ENCODE measurements at regions not wholly inside any gene's neighbourhood (a gene's known extent, or its start where the extent isn't known, plus 50 kb on each side); places are given as distances from the start of the nearest gene placed in this dataset.

GRCh38 chr14:58736606-58737005 lies 98.8 kb downstream of the DACT1 start:
- 89% methylated on average over 4 of the region's 4 CpGs for WGBS
- intact Hi-C loops (cut with DNase I), result no loop called here
- no peak overlapping the region for H3K27ac ChIP-seq
- no peaks in the 10 kb centered on the region for H3K27me3 ChIP-seq (replicated peaks; ENCODE audit: insufficient read depth)
- H3K4me1 ChIP-seq (replicated peaks), result no peaks in the 10 kb centered on the region
- H3K9me3 ChIP-seq, result no peaks in the 10 kb centered on the region
- DNase-seq (ENCODE audit: low spot score), result no peak
- TF ChIP-seq CTCF (IDR thresholded peaks at IDR 0.05), result no peak
- TF ChIP-seq POLR2AphosphoS5 (IDR thresholded peaks at IDR 0.05), result no peak
- TF ChIP-seq POLR2A (IDR thresholded peaks at IDR 0.05), result no peak
- no peak overlapping the region for H3K4me3 ChIP-seq
- H3K36me3 ChIP-seq, result no peaks in the 10 kb centered on the region

GRCh38 chr14:58737511-58737910 lies 99.7 kb downstream of the DACT1 start:
- Histone ChIP-seq H3K27me3 (replicated peaks; ENCODE audit: insufficient read depth) (no peaks in the 10 kb centered on the region), H3K4me1 (replicated peaks) (no peaks in the 10 kb centered on the region), H3K4me3 (no peak overlapping the region), H3K27ac (no peak overlapping the region), H3K9me3 (no peaks in the 10 kb centered on the region), H3K36me3 (no peaks in the 10 kb centered on the region)
- no peak for DNase-seq (ENCODE audit: low spot score)
- intact Hi-C loops (cut with DNase I), result no loop called here
- WGBS, result 94% methylated on average over 5 of the region's 5 CpGs
- TF ChIP-seq POLR2AphosphoS5 (IDR thresholded peaks at IDR 0.05), result no peak
- no peak for TF ChIP-seq POLR2A (IDR thresholded peaks at IDR 0.05)
- TF ChIP-seq CTCF (IDR thresholded peaks at IDR 0.05), result no peak

- Histone ChIP-seq H3K4me3 (no peak overlapping the region), H3K9me3 (no peaks in the 10 kb centered on the region), H3K27me3 (replicated peaks; ENCODE audit: insufficient read depth) (no peaks in the 10 kb centered on the region), H3K36me3 (no peaks in the 10 kb centered on the region), H3K4me1 (replicated peaks) (no peaks in the 10 kb centered on the region), H3K27ac (no peak overlapping the region)
- intact Hi-C loops (cut with DNase I), result no loop called here
- no peak for DNase-seq (ENCODE audit: low spot score)
- TF ChIP-seq POLR2A (IDR thresholded peaks at IDR 0.05) (no peak), CTCF (IDR thresholded peaks at IDR 0.05) (no peak), POLR2AphosphoS5 (IDR thresholded peaks at IDR 0.05) (no peak)
- 62% methylated on average over 3 of the region's 3 CpGs for WGBS
Measured at GRCh38 chr14:58738189-58738836, 100.6 kb downstream of the DACT1 start.

- no peak overlapping the region for H3K27ac ChIP-seq
- no peaks in the 10 kb centered on the region for H3K27me3 ChIP-seq (replicated peaks; ENCODE audit: insufficient read depth)
- H3K36me3 ChIP-seq, result no peaks in the 10 kb centered on the region
- H3K4me1 ChIP-seq (replicated peaks), result no peaks in the 10 kb centered on the region
- TF ChIP-seq POLR2AphosphoS5 (IDR thresholded peaks at IDR 0.05) (no peak), CTCF (IDR thresholded peaks at IDR 0.05) (no peak), POLR2A (IDR thresholded peaks at IDR 0.05) (no peak)
- no peaks in the 10 kb centered on the region for H3K9me3 ChIP-seq
- H3K4me3 ChIP-seq, result no peak overlapping the region
- WGBS, result 81% methylated on average over 2 of the region's 2 CpGs
- DNase-seq (ENCODE audit: low spot score), result no peak
- intact Hi-C loops (cut with DNase I), result no loop called here
Measured at GRCh38 chr14:58738876-58739275, 101.1 kb downstream of the DACT1 start.

- no peak overlapping the region for H3K4me3 ChIP-seq
- no peaks in the 10 kb centered on the region for H3K27me3 ChIP-seq (replicated peaks; ENCODE audit: insufficient read depth)
- no peak overlapping the region for H3K27ac ChIP-seq
- H3K36me3 ChIP-seq, result no peaks in the 10 kb centered on the region
- intact Hi-C loops (cut with DNase I), result no loop called here
- H3K9me3 ChIP-seq, result no peaks in the 10 kb centered on the region
- WGBS, result 91% methylated on average over 3 of the region's 3 CpGs
- DNase-seq (ENCODE audit: low spot score), result no peak
- TF ChIP-seq CTCF (IDR thresholded peaks at IDR 0.05) (no peak), POLR2A (IDR thresholded peaks at IDR 0.05) (no peak), POLR2AphosphoS5 (IDR thresholded peaks at IDR 0.05) (no peak)
- H3K4me1 ChIP-seq (replicated peaks), result no peaks in the 10 kb centered on the region
Measured at GRCh38 chr14:58739674-58740073, 101.9 kb downstream of the DACT1 start.

All from prostate gland (tissue), 2 donors.